ENCODE measurements at regions not wholly inside any gene's neighbourhood (a gene's known extent, or its start where the extent isn't known, plus 50 kb on each side); places are given as distances from the start of the nearest gene placed in this dataset.
A peak's percentile ranks its signal among the peaks of the same experiment; 100 is the strongest.

DNA sequence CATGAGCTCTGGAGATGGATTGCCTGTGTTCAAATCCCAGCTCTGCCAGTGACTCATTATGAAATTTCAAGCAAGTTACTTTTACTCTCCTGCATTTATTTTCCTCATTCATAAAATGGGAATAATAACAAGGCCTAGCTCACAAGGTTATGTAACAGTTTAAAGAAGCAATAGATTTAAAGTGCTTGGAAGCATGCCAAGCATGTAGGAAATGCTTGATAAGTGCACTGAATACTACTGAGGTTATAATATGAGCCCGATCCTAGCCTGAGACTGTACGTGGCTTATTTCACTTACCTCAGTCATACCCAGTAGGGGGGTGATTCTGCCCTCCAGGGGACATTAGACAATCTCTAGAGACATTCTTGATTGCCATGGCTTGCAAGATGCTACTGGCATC lies 734.1 kb upstream of the WWC1 start:
- intact Hi-C loops (cut with micrococcal nuclease) = no loop called here
- H4K20me1 ChIP-seq (ENCODE audit: insufficient read depth, low read length) = no peaks in the 10 kb centered on the region
- H3K4me3 ChIP-seq (replicated peaks in 1 of 3; ENCODE audit: low read depth in 2 of 3, low read length in 3 of 3) = no peak overlapping the region
- WGBS (ENCODE audit: insufficient coverage) = no CpG with 5 or more reads among the region's 2 CpGs
- H3K9me3 ChIP-seq (replicated peaks in 1 of 2; ENCODE audit: control insufficient read depth in 1 of 2, insufficient read depth in 1 of 2, low read length in 2 of 2) = no peaks in the 10 kb centered on the region
- no peaks in the 10 kb centered on the region for H3K79me2 ChIP-seq (ENCODE audit: insufficient read depth, low read length)
- H3K4me3 Mint-ChIP-seq = no peak overlapping the region
- peaks cover 0 to 1% (median 0%) of the 10 kb centered on the region in 7 donors for H3K9me3 Mint-ChIP-seq
- H3K4me1 Mint-ChIP-seq = no peaks in the 10 kb centered on the region
- H3K27me3 ChIP-seq (ENCODE audit: control insufficient read depth in 2 of 2, insufficient read depth in 2 of 2, low read length in 2 of 2) = no peaks in the 10 kb centered on the region
- H3K36me3 ChIP-seq (replicated peaks in 1 of 2; ENCODE audit: control insufficient read depth in 1 of 2, insufficient read depth in 2 of 2, low read length in 2 of 2) = no peaks in the 10 kb centered on the region
- H3K36me3 Mint-ChIP-seq = no peaks in the 10 kb centered on the region
- H3K4me1 ChIP-seq (ENCODE audit: control insufficient read depth in 1 of 2, insufficient read depth in 2 of 2, low read length in 2 of 2) = no peaks in the 10 kb centered on the region
- no peak overlapping the region for H3K9ac ChIP-seq (ENCODE audit: insufficient read depth, low read length, poor library complexity, severe bottlenecking)
- no peak overlapping the region for H3K4me2 ChIP-seq (replicated peaks; ENCODE audit: extremely low read depth, low read length, poor library complexity, severe bottlenecking)
- DNase-seq = no peak
- no peak for TF ChIP-seq CTCF (IDR thresholded peaks at IDR 0.05)
- H3K27ac ChIP-seq (ENCODE audit: low read depth in 1 of 2, low read length in 2 of 2) = no peak overlapping the region
- peak overlapping the region in 1 of 7 donors; percentile 9 for H3K27ac Mint-ChIP-seq
- no peak overlapping the region for H2AFZ ChIP-seq (ENCODE audit: insufficient read depth, low read depth, low read length, poor library complexity, severe bottlenecking)
- H3K27me3 Mint-ChIP-seq (ENCODE audit: low read depth in 3 of 3) = peaks cover 0 to 2% (median 1%) of the 10 kb centered on the region in 3 donors

- Histone ChIP-seq H3K4me3 (replicated peaks in 1 of 3; ENCODE audit: low read depth in 2 of 3, low read length in 3 of 3) (no peak overlapping the region), H3K4me1 (ENCODE audit: control insufficient read depth in 1 of 2, insufficient read depth in 2 of 2, low read length in 2 of 2) (no peaks in the 10 kb centered on the region), H2AFZ (ENCODE audit: insufficient read depth, low read depth, low read length, poor library complexity, severe bottlenecking) (no peak overlapping the region), H3K4me2 (replicated peaks; ENCODE audit: extremely low read depth, low read length, poor library complexity, severe bottlenecking) (no peak overlapping the region), H3K9ac (ENCODE audit: insufficient read depth, low read length, poor library complexity, severe bottlenecking) (no peak overlapping the region), H4K20me1 (ENCODE audit: insufficient read depth, low read length) (no peaks in the 10 kb centered on the region), H3K36me3 (replicated peaks in 1 of 2; ENCODE audit: control insufficient read depth in 1 of 2, insufficient read depth in 2 of 2, low read length in 2 of 2) (no peaks in the 10 kb centered on the region), H3K79me2 (ENCODE audit: insufficient read depth, low read length) (no peaks in the 10 kb centered on the region), H3K27me3 (ENCODE audit: control insufficient read depth in 2 of 2, insufficient read depth in 2 of 2, low read length in 2 of 2) (no peaks in the 10 kb centered on the region), H3K9me3 (replicated peaks in 1 of 2; ENCODE audit: control insufficient read depth in 1 of 2, insufficient read depth in 1 of 2, low read length in 2 of 2) (no peaks in the 10 kb centered on the region), H3K27ac (ENCODE audit: low read depth in 1 of 2, low read length in 2 of 2) (no peak overlapping the region)
- H3K36me3 Mint-ChIP-seq = no peaks in the 10 kb centered on the region
- H3K27ac Mint-ChIP-seq = peak overlapping the region in 1 of 7 donors; percentile 54
- H3K4me1 Mint-ChIP-seq = no peaks in the 10 kb centered on the region
- no peak overlapping the region for H3K4me3 Mint-ChIP-seq
- no peak for TF ChIP-seq CTCF (IDR thresholded peaks at IDR 0.05)
- H3K9me3 Mint-ChIP-seq = peaks cover 0 to 1% (median 0%) of the 10 kb centered on the region in 7 donors
- DNase-seq = no peak
- intact Hi-C loops (cut with micrococcal nuclease) = no loop called here
- 93% methylated on average over 6 of the region's 9 CpGs for WGBS (ENCODE audit: insufficient coverage)
- H3K27me3 Mint-ChIP-seq (ENCODE audit: low read depth in 3 of 3) = peaks cover 0 to 1% (median 0%) of the 10 kb centered on the region in 3 donors
Measured at GRCh38 chr5:167561796-167562195, 729.6 kb upstream of the WWC1 start.

Measured in CD14-positive monocyte (primary cell).